GM12878 (cell line): ENCODE measurements at regions not wholly inside any gene's neighbourhood (a gene's known extent, or its start where the extent isn't known, plus 50 kb on each side); places are given as distances from the start of the nearest gene placed in this dataset.

Source experiments
- ASH2L ChIP-seq: fragments of 300-600, 200-600 bp; sonication (generic); IDR thresholded peaks from 2 replicates; pipeline ENCODE4 v1.6.1; 2017; ENCODE audit warnings: low read depth, mild to moderate bottlenecking, borderline replicate concordance
- BCL11A ChIP-seq: IDR thresholded peaks from 2 replicates; pipeline ENCODE4 v1.6.1; 2011; ENCODE audit warnings: low read depth, low read length
- CEBPZ ChIP-seq: fragments of 150-350 bp; IDR thresholded peaks from 2 replicates; pipeline ENCODE4 v1.6.1; 2016; ENCODE audit warnings: low read depth, low read length
- DPF2 ChIP-seq: fragments of 450-650 bp; IDR thresholded peaks from 2 replicates; pipeline ENCODE4 v1.6.1; 2017; ENCODE audit warnings: mild to moderate bottlenecking
- FOXK2 ChIP-seq: fragments of 450-650 bp; IDR thresholded peaks from 2 replicates; pipeline ENCODE4 v1.6.1; 2017; ENCODE audit warnings: mild to moderate bottlenecking, moderate library complexity
- HDAC2 ChIP-seq: fragments of 200-600 bp; sonication (generic); IDR thresholded peaks from 2 replicates; pipeline ENCODE4 v1.6.1; 2017
- IKZF1 ChIP-seq: fragments of 450-650 bp; conservative IDR thresholded peaks from 2 replicates; pipeline ENCODE4 v1.6.1; 2017; ENCODE audit warnings: antibody characterized with exemption, mild to moderate bottlenecking
- IKZF2 ChIP-seq, 2 experiments: fragments of 450-650 bp; IDR thresholded peaks; 2 replicates each; pipeline ENCODE4 v1.6.1; 2017; ENCODE audit warnings: mild to moderate bottlenecking in 2 of 2, moderate library complexity in 2 of 2
- MEF2B ChIP-seq: fragments of 450-650 bp; IDR thresholded peaks from 2 replicates; pipeline ENCODE4 v1.6.1; 2018; ENCODE audit warnings: mild to moderate bottlenecking, moderate library complexity; ENCODE audit not compliant: partially characterized antibody, poor library complexity, severe bottlenecking
- MTA2 ChIP-seq: fragments of 450-650 bp; IDR thresholded peaks from 2 replicates; pipeline ENCODE4 v1.6.1; 2016; ENCODE audit warnings: low read depth, mild to moderate bottlenecking, moderate library complexity
- NFYB ChIP-seq: IDR thresholded peaks from 2 replicates; pipeline ENCODE4 v1.6.1; 2011; ENCODE audit warnings: low read depth, mild to moderate bottlenecking, low read length, improper control_type of control experiment, moderate library complexity; ENCODE audit not compliant: insufficient read depth
- POLR2AphosphoS2 ChIP-seq: IDR thresholded peaks from 2 replicates; pipeline ENCODE4 v1.6.1; 2011; ENCODE audit warnings: low read depth, mild to moderate bottlenecking, low read length, improper control_type of control experiment, moderate library complexity
- RAD51 ChIP-seq: fragments of 450-650 bp; IDR thresholded peaks from 2 replicates; pipeline ENCODE4 v1.6.1; 2016; ENCODE audit warnings: moderate library complexity, mild to moderate bottlenecking, inconsistent platforms
- SIX5 ChIP-seq: IDR thresholded peaks from 2 replicates; pipeline ENCODE4 v1.6.1; 2011; ENCODE audit warnings: mild to moderate bottlenecking, low read depth, low read length, moderate library complexity; ENCODE audit not compliant: severe bottlenecking
- SPI1 ChIP-seq: IDR thresholded peaks from 2 replicates; pipeline ENCODE4 v1.6.1; 2011; ENCODE audit warnings: low read depth, mild to moderate bottlenecking, low read length, moderate library complexity, borderline replicate concordance; ENCODE audit not compliant: insufficient read depth
- SRF ChIP-seq, 2 experiments: IDR thresholded peaks; 2 replicates each; pipeline ENCODE4 v1.6.1; 2011; ENCODE audit warnings: low read depth in 2 of 2, low read length in 2 of 2, mild to moderate bottlenecking in 1 of 2, moderate library complexity in 1 of 2
- TARDBP ChIP-seq: IDR thresholded peaks from 2 replicates; pipeline ENCODE4 v1.6.1; 2016; ENCODE audit warnings: borderline replicate concordance
- YY1 ChIP-seq: IDR thresholded peaks from 2 replicates; pipeline ENCODE4 v1.6.1; 2011; ENCODE audit warnings: low read depth, mild to moderate bottlenecking, low read length
- TF ChIP-seq, protein P1 (sequence below): fragments of 450-650 bp; IDR thresholded peaks from 2 replicates; pipeline ENCODE4 v1.6.1; 2017; ENCODE audit warnings: mild to moderate bottlenecking, moderate library complexity
- TF ChIP-seq, protein P2 (sequence below): IDR thresholded peaks from 2 replicates; pipeline ENCODE4 v1.6.1; 2011; ENCODE audit warnings: low read depth, mild to moderate bottlenecking, low read length, moderate library complexity, borderline replicate concordance; ENCODE audit errors: extremely low read depth
- TF ChIP-seq, protein P3 (sequence below): fragments of 450-650 bp; IDR thresholded peaks from 2 replicates; pipeline ENCODE4 v1.6.1; 2017; ENCODE audit warnings: low read depth, mild to moderate bottlenecking, moderate library complexity

GRCh38 chr2:122034777-122035176 lies 279.3 kb downstream of the TSN start (continued):
- TF ChIP-seq CEBPZ (no peak), FOXK2 (no peak), TARDBP (no peak), MEF2B (peak; percentile 32), POLR2AphosphoS2 (no peak), DPF2 (peak; percentile 16; the same call in 1 of the 2 replicates), SPI1 (no peak; the same call in 1 of the 2 replicates), ASH2L (no peak), YY1 (no peak), IKZF1 (peak; percentile 60; the same call in 1 of the 2 replicates), MTA2 (peak; percentile 80), IKZF2 (IDR thresholded peaks at IDR 0.05) (peak; percentile 55 to 61; a peak in 2 of 4 replicates), NFYB (no peak), SRF (IDR thresholded peaks at IDR 0.05; ENCODE audit: low read depth in 2 of 2, low read length in 2 of 2) (no peak), RAD51 (no peak), SIX5 (no peak), HDAC2 (no peak), BCL11A (no peak)
- TF ChIP-seq, protein P1, sequence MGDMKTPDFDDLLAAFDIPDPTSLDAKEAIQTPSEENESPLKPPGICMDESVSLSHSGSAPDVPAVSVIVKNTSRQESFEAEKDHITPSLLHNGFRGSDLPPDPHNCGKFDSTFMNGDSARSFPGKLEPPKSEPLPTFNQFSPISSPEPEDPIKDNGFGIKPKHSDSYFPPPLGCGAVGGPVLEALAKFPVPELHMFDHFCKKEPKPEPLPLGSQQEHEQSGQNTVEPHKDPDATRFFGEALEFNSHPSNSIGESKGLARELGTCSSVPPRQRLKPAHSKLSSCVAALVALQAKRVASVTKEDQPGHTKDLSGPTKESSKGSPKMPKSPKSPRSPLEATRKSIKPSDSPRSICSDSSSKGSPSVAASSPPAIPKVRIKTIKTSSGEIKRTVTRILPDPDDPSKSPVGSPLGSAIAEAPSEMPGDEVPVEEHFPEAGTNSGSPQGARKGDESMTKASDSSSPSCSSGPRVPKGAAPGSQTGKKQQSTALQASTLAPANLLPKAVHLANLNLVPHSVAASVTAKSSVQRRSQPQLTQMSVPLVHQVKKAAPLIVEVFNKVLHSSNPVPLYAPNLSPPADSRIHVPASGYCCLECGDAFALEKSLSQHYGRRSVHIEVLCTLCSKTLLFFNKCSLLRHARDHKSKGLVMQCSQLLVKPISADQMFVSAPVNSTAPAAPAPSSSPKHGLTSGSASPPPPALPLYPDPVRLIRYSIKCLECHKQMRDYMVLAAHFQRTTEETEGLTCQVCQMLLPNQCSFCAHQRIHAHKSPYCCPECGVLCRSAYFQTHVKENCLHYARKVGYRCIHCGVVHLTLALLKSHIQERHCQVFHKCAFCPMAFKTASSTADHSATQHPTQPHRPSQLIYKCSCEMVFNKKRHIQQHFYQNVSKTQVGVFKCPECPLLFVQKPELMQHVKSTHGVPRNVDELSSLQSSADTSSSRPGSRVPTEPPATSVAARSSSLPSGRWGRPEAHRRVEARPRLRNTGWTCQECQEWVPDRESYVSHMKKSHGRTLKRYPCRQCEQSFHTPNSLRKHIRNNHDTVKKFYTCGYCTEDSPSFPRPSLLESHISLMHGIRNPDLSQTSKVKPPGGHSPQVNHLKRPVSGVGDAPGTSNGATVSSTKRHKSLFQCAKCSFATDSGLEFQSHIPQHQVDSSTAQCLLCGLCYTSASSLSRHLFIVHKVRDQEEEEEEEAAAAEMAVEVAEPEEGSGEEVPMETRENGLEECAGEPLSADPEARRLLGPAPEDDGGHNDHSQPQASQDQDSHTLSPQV: no peak
- TF ChIP-seq, protein P2, sequence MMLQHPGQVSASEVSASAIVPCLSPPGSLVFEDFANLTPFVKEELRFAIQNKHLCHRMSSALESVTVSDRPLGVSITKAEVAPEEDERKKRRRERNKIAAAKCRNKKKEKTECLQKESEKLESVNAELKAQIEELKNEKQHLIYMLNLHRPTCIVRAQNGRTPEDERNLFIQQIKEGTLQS: no peak
- TF ChIP-seq, protein P3, sequence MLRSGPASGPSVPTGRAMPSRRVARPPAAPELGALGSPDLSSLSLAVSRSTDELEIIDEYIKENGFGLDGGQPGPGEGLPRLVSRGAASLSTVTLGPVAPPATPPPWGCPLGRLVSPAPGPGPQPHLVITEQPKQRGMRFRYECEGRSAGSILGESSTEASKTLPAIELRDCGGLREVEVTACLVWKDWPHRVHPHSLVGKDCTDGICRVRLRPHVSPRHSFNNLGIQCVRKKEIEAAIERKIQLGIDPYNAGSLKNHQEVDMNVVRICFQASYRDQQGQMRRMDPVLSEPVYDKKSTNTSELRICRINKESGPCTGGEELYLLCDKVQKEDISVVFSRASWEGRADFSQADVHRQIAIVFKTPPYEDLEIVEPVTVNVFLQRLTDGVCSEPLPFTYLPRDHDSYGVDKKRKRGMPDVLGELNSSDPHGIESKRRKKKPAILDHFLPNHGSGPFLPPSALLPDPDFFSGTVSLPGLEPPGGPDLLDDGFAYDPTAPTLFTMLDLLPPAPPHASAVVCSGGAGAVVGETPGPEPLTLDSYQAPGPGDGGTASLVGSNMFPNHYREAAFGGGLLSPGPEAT: peak; percentile 21; the same call in 1 of the 2 replicates
